Common myeloid progenitor, CD34-positive (primary cell): ENCODE measurements at regions not wholly inside any gene's neighbourhood (a gene's known extent, or its start where the extent isn't known, plus 50 kb on each side); places are given as distances from the start of the nearest gene placed in this dataset.

ENCODE experiments used
- CTCF ChIA-PET: fragments of 350-600 bp; sonication (Branson Sonifier 250); formaldehyde crosslinking; loops from one replicate; lab custom pipeline; 2021; ENCODE audit warnings: antibody characterized with exemption; lab: Charles Lee
- POLR2A ChIA-PET: fragments of 350-600 bp; sonication (Branson Sonifier 250); formaldehyde crosslinking; loops from one replicate; lab custom pipeline; 2021; ENCODE audit warnings: antibody characterized with exemption; lab: Charles Lee
- DNase-seq, 3 donors: peaks; one replicate each; pipeline versions ENCODE4 v3.0.0 to v3.0.0-alpha.2; 2013
- H3K27ac ChIP-seq, 2 experiments: 1 replicate in 1 of 2; 2 replicates in 1 of 2; pipeline ENCODE4 v1.7.0; 2013; ENCODE audit warnings: inconsistent platforms in 2 of 2, low read length in 2 of 2, mild to moderate bottlenecking in 2 of 2, low read depth in 1 of 2, moderate library complexity in 1 of 2; ENCODE audit not compliant: severe bottlenecking in 2 of 2, insufficient read depth in 1 of 2, poor library complexity in 1 of 2
- H3K27me3 ChIP-seq, 5 experiments: replicated peaks in 2 of 5; 1 replicate in 3 of 5; 2 replicates in 2 of 5; pipeline versions ENCODE4 v1.6.1 to v1.7.0; 2013; ENCODE audit warnings: low read length in 4 of 5, mild to moderate bottlenecking in 2 of 5, moderate library complexity in 2 of 5, inconsistent platforms in 1 of 5; ENCODE audit not compliant: insufficient read depth in 5 of 5, control insufficient read depth in 4 of 5
- H3K36me3 ChIP-seq, 4 experiments: 1 replicate in 2 of 4; 2 replicates in 2 of 4; pipeline versions ENCODE4 v1.6.1 to v1.7.0; 2013; ENCODE audit warnings: low read length in 3 of 4, control low read depth in 1 of 4, mild to moderate bottlenecking in 1 of 4; ENCODE audit not compliant: control insufficient read depth in 4 of 4, insufficient read depth in 4 of 4
- H3K4me1 ChIP-seq, 4 experiments: 1 replicate in 3 of 4; 2 replicates in 1 of 4; pipeline versions ENCODE4 v1.6.1 to v1.7.1; 2013; ENCODE audit warnings: low read length in 3 of 4, mild to moderate bottlenecking in 3 of 4, control low read depth in 1 of 4, inconsistent platforms in 1 of 4, moderate library complexity in 1 of 4; ENCODE audit not compliant: control insufficient read depth in 4 of 4, insufficient read depth in 4 of 4; ENCODE audit errors: control extremely low read depth in 1 of 4
- H3K4me3 ChIP-seq, 7 experiments: 1 replicate in 4 of 7; 2 replicates in 3 of 7; pipeline versions ENCODE4 v1.5.1 to v1.7.0; 2013; ENCODE audit warnings: mild to moderate bottlenecking in 7 of 7, low read length in 6 of 7, moderate library complexity in 6 of 7, inconsistent platforms in 2 of 7, low read depth in 2 of 7, control low read depth in 1 of 7; ENCODE audit not compliant: insufficient read depth in 4 of 7, control insufficient read depth in 1 of 7; ENCODE audit errors: extremely low read depth in 1 of 7
- H3K9me3 ChIP-seq, 5 experiments: 1 replicate in 4 of 5; 2 replicates in 1 of 5; pipeline versions ENCODE4 v1.6.1 to v1.7.1; 2013; ENCODE audit warnings: low read length in 4 of 5, mild to moderate bottlenecking in 2 of 5, inconsistent platforms in 1 of 5, low read depth in 1 of 5, moderate library complexity in 1 of 5; ENCODE audit not compliant: control insufficient read depth in 4 of 5, insufficient read depth in 2 of 5; ENCODE audit errors: control extremely low read depth in 1 of 5
- WGBS: methylation state at CpG from one replicate; pipeline ENCODE4 v1.1.5; 2013; ENCODE audit not compliant: insufficient coverage; 5-methylcytosine and 5-hydroxymethylcytosine counted together

DNA sequence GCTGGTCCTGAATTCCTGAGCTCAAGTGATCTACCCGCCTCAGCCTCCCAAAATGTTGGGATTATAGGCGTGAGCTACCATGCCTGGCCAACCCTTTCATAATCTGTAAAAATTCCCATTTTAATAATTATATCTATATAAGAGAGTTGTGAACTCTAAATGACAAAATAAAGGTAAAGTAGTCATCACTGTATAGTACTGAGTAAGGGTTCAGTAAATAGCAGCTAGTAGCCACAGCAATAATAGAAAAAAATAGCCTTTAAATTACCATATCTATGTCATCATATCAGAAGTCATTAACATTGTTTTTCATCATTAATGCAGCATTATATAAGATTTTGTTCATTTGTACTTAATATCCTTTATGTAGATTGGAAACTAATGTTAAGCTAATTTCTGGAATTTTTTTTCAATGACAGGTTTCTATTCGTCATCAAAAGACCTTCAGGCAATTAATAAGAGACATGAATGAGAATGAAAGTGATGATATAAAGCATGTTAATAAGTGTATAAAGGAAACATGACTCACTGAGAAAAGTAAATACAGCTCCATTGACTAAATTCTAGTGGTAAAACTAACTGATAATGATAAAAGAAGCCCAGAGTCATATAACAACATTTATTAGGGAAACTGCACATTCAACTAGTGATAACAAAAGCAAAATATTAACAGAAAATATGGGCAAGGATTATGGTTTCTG lies 85.9 kb upstream of the UGT8 start:
- Histone ChIP-seq H3K36me3 (no peaks in the 10 kb centered on the region), H3K4me1 (no peaks in the 10 kb centered on the region), H3K9me3 (no peaks in the 10 kb centered on the region), H3K27me3 (no peaks in the 10 kb centered on the region), H3K27ac (no peak overlapping the region), H3K4me3 (no peak overlapping the region)
- ChIA-PET CTCF (no interaction called here), POLR2A (no interaction called here)
- no CpG with 5 or more reads among the region's 3 CpGs for WGBS
- DNase-seq: no peak

DNA sequence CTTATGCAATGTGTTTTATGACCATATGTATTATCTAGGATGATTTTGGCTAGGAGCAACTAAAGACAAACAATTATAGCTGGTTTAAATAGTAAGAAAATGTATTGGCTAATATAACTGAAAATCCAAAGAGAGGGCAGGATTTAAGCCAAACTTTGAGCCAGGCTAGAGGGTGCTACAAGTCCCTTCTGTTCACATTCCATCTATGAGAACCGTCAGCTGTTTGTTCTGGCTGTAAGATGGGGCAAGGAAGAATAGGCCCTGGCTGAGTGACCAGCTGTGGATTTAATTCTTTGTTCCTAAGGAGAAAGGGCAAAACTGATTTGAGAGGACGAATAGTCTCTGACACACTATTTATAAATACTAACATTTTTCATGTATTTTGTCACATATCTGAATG lies 79.2 kb upstream of the UGT8 start:
- Histone ChIP-seq H3K27me3 (no peaks in the 10 kb centered on the region), H3K4me1 (no peaks in the 10 kb centered on the region), H3K27ac (no peak overlapping the region), H3K36me3 (no peaks in the 10 kb centered on the region), H3K9me3 (no peaks in the 10 kb centered on the region), H3K4me3 (no peak overlapping the region)
- POLR2A ChIA-PET: no interaction called here
- CTCF ChIA-PET: no interaction called here
- no peak for DNase-seq
- WGBS: no CpG with 5 or more reads among the region's 2 CpGs

DNA sequence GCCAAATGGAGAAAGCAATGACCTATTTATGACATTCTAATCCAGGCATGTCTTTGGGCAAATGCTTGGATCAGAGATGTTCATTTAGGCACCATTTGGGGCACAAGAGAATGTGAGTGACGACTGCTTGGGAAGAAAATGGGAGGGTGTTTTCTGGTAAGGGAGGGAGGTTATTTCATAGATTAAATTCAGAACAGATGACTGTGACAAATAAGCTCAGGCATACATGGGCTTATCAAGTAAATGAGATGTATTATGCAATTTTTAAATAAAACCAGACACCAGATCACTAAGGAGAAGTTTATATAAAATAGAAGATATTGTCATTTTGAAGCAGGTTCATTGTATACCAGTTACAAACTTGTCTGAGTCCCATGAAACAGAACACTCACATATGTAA lies 71.4 kb upstream of the UGT8 start:
- Histone ChIP-seq H3K4me1 (no peaks in the 10 kb centered on the region), H3K27ac (no peak overlapping the region), H3K4me3 (no peak overlapping the region), H3K9me3 (no peaks in the 10 kb centered on the region), H3K36me3 (no peaks in the 10 kb centered on the region), H3K27me3 (no peaks in the 10 kb centered on the region)
- ChIA-PET POLR2A (no interaction called here), CTCF (no interaction called here)
- 100% methylated on average over 1 of the region's 1 CpG for WGBS
- no peak for DNase-seq

DNA sequence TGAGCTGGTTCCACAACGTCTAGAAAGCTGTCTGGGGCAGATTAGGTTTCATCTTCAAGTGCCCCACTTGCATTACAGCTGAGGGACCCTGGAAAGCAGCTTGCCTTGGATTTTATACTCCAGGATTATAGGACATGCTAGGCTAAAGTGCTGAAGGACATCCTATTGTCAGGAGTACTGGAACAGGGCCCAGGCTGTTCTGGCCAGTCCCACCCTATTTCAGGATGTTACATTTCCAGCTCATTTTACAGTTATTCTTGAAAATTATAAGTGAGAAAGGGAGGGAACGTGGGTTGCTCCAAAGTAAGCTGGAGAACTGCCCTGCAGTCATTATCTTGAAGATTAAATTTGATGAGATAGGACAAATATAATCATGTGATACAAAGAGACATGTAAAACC lies 71.0 kb upstream of the UGT8 start:
- no peak for DNase-seq
- Histone ChIP-seq H3K27ac (no peak overlapping the region), H3K36me3 (no peaks in the 10 kb centered on the region), H3K9me3 (no peaks in the 10 kb centered on the region), H3K27me3 (no peaks in the 10 kb centered on the region), H3K4me3 (no peak overlapping the region), H3K4me1 (no peaks in the 10 kb centered on the region)
- 62% methylated on average over 2 of the region's 2 CpGs for WGBS
- ChIA-PET POLR2A (no interaction called here), CTCF (no interaction called here)

DNA sequence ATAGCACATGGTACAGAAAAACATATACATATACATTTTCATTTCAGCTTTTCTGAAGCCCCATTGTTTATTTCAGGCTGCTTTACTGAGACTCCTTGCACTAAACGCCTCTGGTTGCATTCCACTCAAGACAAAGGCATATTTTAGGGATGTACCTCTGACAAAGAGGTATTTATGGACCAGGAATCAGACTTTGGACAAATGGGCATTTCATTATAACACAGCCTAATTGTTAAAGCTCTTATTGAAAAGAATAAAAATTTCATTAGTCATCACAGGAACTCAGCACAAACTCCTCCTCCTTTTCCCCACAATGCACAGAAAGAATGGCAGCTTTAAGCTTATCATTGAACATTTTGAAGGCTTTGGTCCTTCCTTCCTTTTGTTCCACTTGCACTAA lies 62.9 kb upstream of the UGT8 start:
- Histone ChIP-seq H3K9me3 (no peaks in the 10 kb centered on the region), H3K27ac (no peak overlapping the region), H3K36me3 (no peaks in the 10 kb centered on the region), H3K27me3 (no peaks in the 10 kb centered on the region), H3K4me3 (no peak overlapping the region), H3K4me1 (no peaks in the 10 kb centered on the region)
- no peak for DNase-seq
- ChIA-PET CTCF (no interaction called here), POLR2A (no interaction called here)
- 83% methylated on average over 1 of the region's 1 CpG for WGBS

DNA sequence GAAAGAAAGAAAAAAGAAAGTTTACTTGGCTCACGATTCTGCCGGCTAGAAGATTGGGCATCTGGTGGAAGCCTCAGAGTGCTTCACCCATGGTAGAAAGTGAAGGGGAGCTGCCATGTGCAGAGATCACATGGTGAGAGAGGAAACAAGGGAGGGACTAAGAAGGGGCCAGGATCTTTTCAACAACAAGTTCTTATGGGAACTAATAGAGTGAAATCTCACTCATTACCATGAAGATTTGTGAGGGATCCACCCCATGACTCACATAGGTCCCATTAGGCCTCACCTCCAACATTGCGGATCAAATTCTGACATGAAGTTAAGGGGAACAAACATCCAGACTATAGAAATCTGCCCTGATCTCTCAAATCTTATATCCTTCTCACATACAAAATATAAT lies 61.3 kb upstream of the UGT8 start:
- DNase-seq: no peak
- no peaks in the 10 kb centered on the region for H3K36me3 ChIP-seq
- H3K4me1 ChIP-seq: no peaks in the 10 kb centered on the region
- POLR2A ChIA-PET: no interaction called here
- no peaks in the 10 kb centered on the region for H3K9me3 ChIP-seq
- no peak overlapping the region for H3K4me3 ChIP-seq
- no peaks in the 10 kb centered on the region for H3K27me3 ChIP-seq
- no peak overlapping the region for H3K27ac ChIP-seq
- CTCF ChIA-PET: no interaction called here
- WGBS: 93% methylated on average over 2 of the region's 3 CpGs

DNA sequence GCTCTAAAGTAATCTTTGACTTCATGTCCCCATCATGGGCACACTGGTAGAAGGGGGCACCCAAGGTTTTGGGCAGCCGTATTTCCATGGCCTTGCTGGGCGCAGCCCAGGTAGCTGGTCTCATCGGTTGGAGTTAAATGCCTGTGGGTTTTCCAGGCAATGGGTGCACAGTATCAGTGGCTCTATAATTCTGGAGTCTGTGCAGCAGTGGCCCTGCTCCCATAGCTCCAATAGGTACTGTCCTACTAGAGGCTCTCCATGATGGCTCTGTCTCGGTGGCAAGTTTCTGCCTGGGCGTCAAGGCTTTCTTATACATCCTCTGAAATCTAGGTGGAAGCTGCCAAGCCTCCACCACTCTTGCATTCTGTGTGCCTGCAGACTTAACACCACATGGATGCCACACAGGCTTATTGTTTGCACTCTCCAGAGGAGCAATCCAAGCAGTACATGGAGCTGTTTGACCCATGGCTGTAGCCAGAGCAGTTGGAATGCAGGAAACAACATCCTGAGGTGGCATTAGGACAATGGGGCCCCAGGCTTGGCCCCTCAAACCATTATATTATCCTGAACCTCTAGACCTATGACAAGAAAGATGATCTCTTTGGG lies 60.5 kb upstream of the UGT8 start:
- Histone ChIP-seq H3K27ac (no peak overlapping the region), H3K4me1 (no peaks in the 10 kb centered on the region), H3K9me3 (no peaks in the 10 kb centered on the region), H3K36me3 (no peaks in the 10 kb centered on the region), H3K4me3 (no peak overlapping the region), H3K27me3 (no peaks in the 10 kb centered on the region)
- no peak for DNase-seq
- WGBS: 96% methylated on average over 5 of the region's 5 CpGs
- CTCF ChIA-PET: no interaction called here
- POLR2A ChIA-PET: no interaction called here
